GM12892 (cell line): ENCODE measurements at regions not wholly inside any gene's neighbourhood (a gene's known extent, or its start where the extent isn't known, plus 50 kb on each side); places are given as distances from the start of the nearest gene placed in this dataset.

Source experiments
- POLR2A ChIP-seq: IDR thresholded peaks from 2 replicates; pipeline ENCODE4 v1.6.1; 2011; ENCODE audit warnings: low read depth, low read length, control low read depth
- POLR2AphosphoS5 ChIP-seq: IDR thresholded peaks from 2 replicates; pipeline ENCODE4 v1.6.1; 2011; ENCODE audit warnings: low read depth, low read length, control low read depth

DNA sequence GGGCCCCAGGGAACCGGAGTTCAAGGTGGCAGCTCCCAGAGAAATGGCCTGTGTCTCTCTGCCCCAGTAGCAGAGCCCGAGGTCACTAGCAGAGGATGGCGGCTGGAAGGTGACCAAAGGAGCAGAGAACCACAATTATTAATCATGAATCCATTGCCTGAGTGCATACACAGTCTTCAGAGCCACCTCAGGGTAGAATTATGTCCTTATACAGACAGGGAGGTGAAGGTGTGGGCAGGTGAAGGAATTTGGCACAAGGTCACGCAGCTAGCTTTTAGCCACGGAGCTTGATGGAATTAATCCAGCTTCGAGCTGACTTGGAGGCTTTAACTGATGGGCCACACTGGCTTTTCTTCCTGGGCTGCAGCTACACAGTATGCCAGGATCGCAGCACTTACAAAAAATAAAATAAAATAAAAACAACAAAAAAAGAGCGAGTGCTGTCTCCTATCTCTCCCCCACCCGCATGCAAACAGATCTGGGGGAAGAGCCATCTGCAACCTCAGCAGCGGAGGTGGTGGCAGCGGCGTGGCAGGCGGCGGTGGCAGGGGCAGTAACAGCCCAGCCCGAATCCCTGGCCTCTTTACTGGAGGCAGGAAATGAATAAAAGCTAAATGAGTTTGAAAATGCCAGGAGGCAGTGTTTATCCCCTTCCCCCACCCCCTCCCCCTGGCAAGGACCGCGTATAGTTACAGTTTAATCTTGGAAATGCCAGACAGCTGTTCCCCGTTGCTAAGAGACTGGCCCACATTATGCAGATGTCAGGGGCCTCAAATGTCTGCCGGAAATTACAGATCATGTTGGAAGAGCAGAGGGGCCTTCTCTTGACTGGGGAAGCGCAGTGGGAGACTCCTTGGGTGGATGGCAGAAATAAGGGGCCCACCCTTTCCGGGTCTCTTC is 93.5 kb downstream of the LRRC74A start:
- no peak for TF ChIP-seq POLR2AphosphoS5
- TF ChIP-seq POLR2A = no peak
